Liver (tissue), 3 donors: ENCODE measurements at regions not wholly inside any gene's neighbourhood (a gene's known extent, or its start where the extent isn't known, plus 50 kb on each side); places are given as distances from the start of the nearest gene placed in this dataset.

ENCODE experiments used
- CTCF ChIP-seq: fragments of 150-350 bp; IDR thresholded peaks from 2 replicates; pipeline ENCODE4 v1.5.1; 2017; ENCODE audit warnings: improper control_type of control experiment, low read depth, low read length; ENCODE audit not compliant: missing input control
- HNF4G ChIP-seq: IDR thresholded peaks from 2 replicates; pipeline ENCODE4 v1.6.1; 2016; ENCODE audit warnings: antibody characterized with exemption
- REST ChIP-seq: IDR thresholded peaks from 2 replicates; pipeline ENCODE4 v1.6.1; 2016; ENCODE audit warnings: antibody characterized with exemption, mild to moderate bottlenecking
- SP1 ChIP-seq: IDR thresholded peaks from 2 replicates; pipeline ENCODE4 v1.6.1; 2018; ENCODE audit warnings: antibody characterized with exemption, mild to moderate bottlenecking
- TAF1 ChIP-seq: conservative IDR thresholded peaks from 2 replicates; pipeline ENCODE4 v1.6.1; 2016; ENCODE audit warnings: antibody characterized with exemption, mild to moderate bottlenecking
- YY1 ChIP-seq: IDR thresholded peaks from 2 replicates; pipeline ENCODE4 v1.6.1; 2016; ENCODE audit warnings: antibody characterized with exemption, mild to moderate bottlenecking
- donor health status: healthy.
- donor health status: healthy.

GRCh38 chr5:96203761-96204160 is 229.3 kb downstream of the PCSK1 start:
- TF ChIP-seq YY1 (no peak), CTCF (no peak), HNF4G (no peak), TAF1 (no peak), SP1 (no peak), REST (no peak)
